ENCODE measurements at regions not wholly inside any gene's neighbourhood (a gene's known extent, or its start where the extent isn't known, plus 50 kb on each side); places are given as distances from the start of the nearest gene placed in this dataset.

DNA sequence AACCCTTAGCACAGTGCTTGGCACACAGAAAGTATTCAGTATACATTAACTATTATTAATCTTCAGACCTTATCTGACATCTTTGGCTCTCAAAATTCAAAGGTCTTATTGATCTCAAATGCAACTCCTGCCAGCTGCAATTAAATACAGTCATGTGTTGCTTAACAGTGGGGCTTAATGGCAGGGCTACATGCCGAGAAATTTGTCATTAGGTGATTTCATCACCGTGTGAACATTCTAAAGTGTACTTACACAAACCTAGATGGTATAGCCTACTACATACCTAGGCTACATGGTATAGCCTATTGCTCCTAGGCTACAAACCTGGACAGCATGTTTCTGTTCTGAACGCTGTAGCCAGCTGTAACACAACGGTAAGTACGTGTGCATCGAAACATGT, 156.3 kb upstream of the TMCC3 start:
- no peaks in the 10 kb centered on the region for H3K27me3 ChIP-seq
- TF ChIP-seq POLR2A (IDR thresholded peaks at IDR 0.05) (no peak), POLR2AphosphoS5 (IDR thresholded peaks at IDR 0.05) (no peak), EP300 (IDR thresholded peaks at IDR 0.05) (no peak)
- TF ChIP-seq, protein P1, sequence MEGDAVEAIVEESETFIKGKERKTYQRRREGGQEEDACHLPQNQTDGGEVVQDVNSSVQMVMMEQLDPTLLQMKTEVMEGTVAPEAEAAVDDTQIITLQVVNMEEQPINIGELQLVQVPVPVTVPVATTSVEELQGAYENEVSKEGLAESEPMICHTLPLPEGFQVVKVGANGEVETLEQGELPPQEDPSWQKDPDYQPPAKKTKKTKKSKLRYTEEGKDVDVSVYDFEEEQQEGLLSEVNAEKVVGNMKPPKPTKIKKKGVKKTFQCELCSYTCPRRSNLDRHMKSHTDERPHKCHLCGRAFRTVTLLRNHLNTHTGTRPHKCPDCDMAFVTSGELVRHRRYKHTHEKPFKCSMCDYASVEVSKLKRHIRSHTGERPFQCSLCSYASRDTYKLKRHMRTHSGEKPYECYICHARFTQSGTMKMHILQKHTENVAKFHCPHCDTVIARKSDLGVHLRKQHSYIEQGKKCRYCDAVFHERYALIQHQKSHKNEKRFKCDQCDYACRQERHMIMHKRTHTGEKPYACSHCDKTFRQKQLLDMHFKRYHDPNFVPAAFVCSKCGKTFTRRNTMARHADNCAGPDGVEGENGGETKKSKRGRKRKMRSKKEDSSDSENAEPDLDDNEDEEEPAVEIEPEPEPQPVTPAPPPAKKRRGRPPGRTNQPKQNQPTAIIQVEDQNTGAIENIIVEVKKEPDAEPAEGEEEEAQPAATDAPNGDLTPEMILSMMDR (IDR thresholded peaks at IDR 0.05), result no peak
- intact Hi-C loops (cut with DNase I), result no loop called here
- H3K27ac ChIP-seq, result no peak overlapping the region
- no peaks in the 10 kb centered on the region for H3K4me1 ChIP-seq
- no peaks in the 10 kb centered on the region for H3K36me3 ChIP-seq
- no peak overlapping the region for H3K4me3 ChIP-seq
- no peak for DNase-seq
- H3K9me3 ChIP-seq, result peaks cover 0 to 4% (median 2%) of the 10 kb centered on the region in 4 donors
- 93% methylated on average over 6 of the region's 6 CpGs for WGBS, 2 donors

- H3K36me3 ChIP-seq, result no peaks in the 10 kb centered on the region
- no peak overlapping the region for H3K27ac ChIP-seq
- H3K9me3 ChIP-seq, result peaks cover 0 to 3% (median 0%) of the 10 kb centered on the region in 4 donors
- no peaks in the 10 kb centered on the region for H3K27me3 ChIP-seq
- TF ChIP-seq, protein P1 (IDR thresholded peaks at IDR 0.05), result no peak
- TF ChIP-seq EP300 (IDR thresholded peaks at IDR 0.05) (no peak), POLR2AphosphoS5 (IDR thresholded peaks at IDR 0.05) (no peak), POLR2A (IDR thresholded peaks at IDR 0.05) (no peak)
- 90 to 92% methylated on average over 2 of the region's 2 CpGs for WGBS, 2 donors
- no peak for DNase-seq
- intact Hi-C loops (cut with DNase I), result no loop called here
- no peaks in the 10 kb centered on the region for H3K4me1 ChIP-seq
- H3K4me3 ChIP-seq, result no peak overlapping the region
These were observed 155.6 kb upstream of the TMCC3 start for GRCh38 chr12:94805749-94806529.

GRCh38 chr12:94803939-94804338, 153.6 kb upstream of the TMCC3 start:
- Histone ChIP-seq H3K27ac (no peak overlapping the region), H3K4me1 (no peaks in the 10 kb centered on the region), H3K27me3 (no peaks in the 10 kb centered on the region), H3K4me3 (no peak overlapping the region), H3K36me3 (no peaks in the 10 kb centered on the region), H3K9me3 (no peaks in the 10 kb centered on the region)
- intact Hi-C loops (cut with DNase I), result no loop called here
- TF ChIP-seq EP300 (IDR thresholded peaks at IDR 0.05) (no peak), POLR2A (IDR thresholded peaks at IDR 0.05) (no peak), POLR2AphosphoS5 (IDR thresholded peaks at IDR 0.05) (no peak)
- TF ChIP-seq, protein P1 (IDR thresholded peaks at IDR 0.05), result no peak
- no peak for DNase-seq
- WGBS, 2 donors, result 65 to 71% methylated on average over 4 of the region's 4 CpGs

DNA sequence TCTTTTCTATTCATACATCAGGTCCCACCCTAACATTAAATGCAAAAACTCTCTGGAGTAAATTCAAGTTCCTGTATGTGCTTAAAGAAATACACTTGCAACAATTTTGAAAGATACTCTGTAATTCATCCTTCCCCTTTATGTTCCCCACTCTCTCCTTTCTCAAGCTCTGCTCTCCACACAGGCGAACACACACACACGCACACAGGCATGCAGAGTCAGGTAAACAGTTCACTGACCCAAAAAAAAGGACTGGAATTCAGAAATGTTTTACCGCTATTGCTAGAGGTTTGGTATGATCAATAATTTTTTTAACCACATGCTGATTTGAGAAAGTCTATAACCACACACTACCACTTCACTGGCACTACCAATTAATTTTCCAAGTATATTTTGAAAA, 152.4 kb upstream of the TMCC3 start:
- Histone ChIP-seq H3K4me1 (no peaks in the 10 kb centered on the region), H3K27me3 (no peaks in the 10 kb centered on the region), H3K36me3 (no peaks in the 10 kb centered on the region), H3K27ac (no peak overlapping the region), H3K4me3 (no peak overlapping the region), H3K9me3 (no peaks in the 10 kb centered on the region)
- 92 to 94% methylated on average over 3 of the region's 3 CpGs for WGBS, 2 donors
- no peak for DNase-seq
- intact Hi-C loops (cut with DNase I), result no loop called here
- TF ChIP-seq POLR2A (IDR thresholded peaks at IDR 0.05) (no peak), EP300 (IDR thresholded peaks at IDR 0.05) (no peak), POLR2AphosphoS5 (IDR thresholded peaks at IDR 0.05) (no peak)
- TF ChIP-seq, protein P1 (IDR thresholded peaks at IDR 0.05), result no peak

- no peaks in the 10 kb centered on the region for H3K4me1 ChIP-seq
- TF ChIP-seq POLR2A (IDR thresholded peaks at IDR 0.05) (no peak), EP300 (IDR thresholded peaks at IDR 0.05) (no peak), POLR2AphosphoS5 (IDR thresholded peaks at IDR 0.05) (no peak)
- TF ChIP-seq, protein P1 (IDR thresholded peaks at IDR 0.05), result no peak
- intact Hi-C loops (cut with DNase I), result no loop called here
These were observed 151.4 kb upstream of the TMCC3 start for GRCh38 chr12:94801745-94802144.

More at GRCh38 chr12:94801745-94802144, 151.4 kb upstream of the TMCC3 start:
- no peaks in the 10 kb centered on the region for H3K27me3 ChIP-seq
- 91 to 95% methylated on average over 4 of the region's 4 CpGs for WGBS, 2 donors
- DNase-seq, result no peak
- no peak overlapping the region for H3K27ac ChIP-seq
- no peaks in the 10 kb centered on the region for H3K36me3 ChIP-seq
- no peak overlapping the region for H3K4me3 ChIP-seq
- no peaks in the 10 kb centered on the region for H3K9me3 ChIP-seq
